SK-N-SH treated with all-trans-retinoic acid at 6 μM for 48 hours (cell line): ENCODE measurements at regions not wholly inside any gene's neighbourhood (a gene's known extent, or its start where the extent isn't known, plus 50 kb on each side); places are given as distances from the start of the nearest gene placed in this dataset.

Experiments
- ATAC-seq: fragments of 200-7000 bp; cut with Tn5 transposase; 3 replicates; pipeline ENCODE4 v1.9.1; 2020; ENCODE audit warnings: mild to moderate bottlenecking, moderate library complexity
- ARNTL ChIP-seq: fragments of 450-650 bp; formaldehyde crosslinking; IDR thresholded peaks from 2 replicates; pipeline ENCODE4 v1.5.0; 2020; ENCODE audit warnings: low read depth, mild to moderate bottlenecking, moderate library complexity, borderline replicate concordance
- BACH2 ChIP-seq: fragments of 250-450 bp; sonication (Bioruptor Pico); IDR thresholded peaks from 2 replicates; pipeline ENCODE4 v1.9.0; 2021; ENCODE audit warnings: mild to moderate bottlenecking, borderline replicate concordance
- CSDC2 ChIP-seq: fragments of 250-450 bp; sonication (Bioruptor Pico); IDR thresholded peaks from 2 replicates; pipeline ENCODE4 v1.5.0; 2020; ENCODE audit warnings: mild to moderate bottlenecking, moderate library complexity
- ESRRG ChIP-seq: fragments of 250-450 bp; sonication (Bioruptor Pico); IDR thresholded peaks from 2 replicates; pipeline ENCODE4 v1.6.1; 2021; ENCODE audit warnings: mild to moderate bottlenecking
- GLIS3 ChIP-seq: fragments of 250-450 bp; sonication (Bioruptor Pico); IDR thresholded peaks from 2 replicates; pipeline ENCODE4 v1.5.0; 2020; ENCODE audit warnings: mild to moderate bottlenecking, moderate library complexity
- ISL1 ChIP-seq: fragments of 250-450 bp; sonication (Bioruptor Pico); IDR thresholded peaks from 2 replicates; pipeline ENCODE4 v2.1.2; 2022; ENCODE audit warnings: mild to moderate bottlenecking, moderate library complexity
- OSR1 ChIP-seq: fragments of 250-450 bp; sonication (Bioruptor Pico); IDR thresholded peaks from 2 replicates; pipeline ENCODE4 v1.8.0; 2022; ENCODE audit warnings: moderate library complexity, mild to moderate bottlenecking, inconsistent platforms
- PPARA ChIP-seq: fragments of 250-450 bp; sonication (Bioruptor Pico); IDR thresholded peaks from 2 replicates; pipeline ENCODE4 v1.5.0; 2020; ENCODE audit warnings: mild to moderate bottlenecking, borderline replicate concordance
- RARB ChIP-seq: fragments of 250-450 bp; sonication (Bioruptor Pico); IDR thresholded peaks from 2 replicates; pipeline ENCODE4 v1.8.0; 2021; ENCODE audit warnings: mild to moderate bottlenecking, moderate library complexity
- SNAI2 ChIP-seq: fragments of 250-450 bp; sonication (Bioruptor Pico); IDR thresholded peaks from 2 replicates; pipeline ENCODE4 v1.5.0; 2020; ENCODE audit warnings: mild to moderate bottlenecking, moderate library complexity
- TCF4 ChIP-seq: fragments of 250-450 bp; sonication (Bioruptor Pico); IDR thresholded peaks from 2 replicates; pipeline ENCODE4 v1.8.0; 2021; ENCODE audit warnings: mild to moderate bottlenecking, moderate library complexity, borderline replicate concordance
- TOX ChIP-seq: fragments of 250-450 bp; sonication (Bioruptor Pico); IDR thresholded peaks from 2 replicates; pipeline ENCODE4 v1.8.0; 2021; ENCODE audit warnings: mild to moderate bottlenecking, moderate library complexity, borderline replicate concordance
- ZC3H10 ChIP-seq: fragments of 250-450 bp; sonication (Bioruptor Pico); IDR thresholded peaks from 2 replicates; pipeline ENCODE4 v1.5.1; 2021; ENCODE audit warnings: mild to moderate bottlenecking, moderate library complexity
- ZFP3 ChIP-seq: fragments of 250-450 bp; sonication (Bioruptor Pico); IDR thresholded peaks from 2 replicates; pipeline ENCODE4 v1.5.0; 2020; ENCODE audit warnings: mild to moderate bottlenecking, moderate library complexity
- ZFP30 ChIP-seq: fragments of 450-650 bp; formaldehyde crosslinking; IDR thresholded peaks from 2 replicates; pipeline ENCODE4 v1.5.0; 2022; ENCODE audit warnings: mild to moderate bottlenecking, moderate library complexity
- ZNF565 ChIP-seq: fragments of 450-650 bp; formaldehyde crosslinking; conservative IDR thresholded peaks from 2 replicates; pipeline ENCODE4 v1.5.0; 2020; ENCODE audit warnings: low read depth, mild to moderate bottlenecking, moderate library complexity
- ZNF70 ChIP-seq: fragments of 450-650 bp; formaldehyde crosslinking; IDR thresholded peaks from 2 replicates; pipeline ENCODE4 v1.5.0; 2020; ENCODE audit warnings: mild to moderate bottlenecking, moderate library complexity
- ZNF8 ChIP-seq: fragments of 450-650 bp; formaldehyde crosslinking; IDR thresholded peaks from 2 replicates; pipeline ENCODE4 v1.5.0; 2020; ENCODE audit warnings: mild to moderate bottlenecking, moderate library complexity
- TF ChIP-seq, protein P1 (sequence below): fragments of 250-450 bp; sonication (Bioruptor Pico); IDR thresholded peaks from 2 replicates; pipeline ENCODE4 v1.5.1; 2020; ENCODE audit warnings: low read depth, mild to moderate bottlenecking, moderate library complexity
- TF ChIP-seq, protein P2 (sequence below): fragments of 250-450 bp; sonication (Bioruptor Pico); IDR thresholded peaks from 2 replicates; pipeline ENCODE4 v1.5.1; 2021; ENCODE audit warnings: mild to moderate bottlenecking, moderate library complexity
- TF ChIP-seq, protein P3 (sequence below): fragments of 250-450 bp; sonication (Bioruptor Pico); IDR thresholded peaks from 2 replicates; pipeline ENCODE4 v1.8.0; 2021; ENCODE audit warnings: low read depth, mild to moderate bottlenecking, moderate library complexity, borderline replicate concordance
- TF ChIP-seq, protein P4 (sequence below): fragments of 250-450 bp; sonication (Bioruptor Pico); IDR thresholded peaks from 2 replicates; pipeline ENCODE4 v1.5.0; 2020; ENCODE audit warnings: mild to moderate bottlenecking, moderate library complexity
- TF ChIP-seq, protein P5 (sequence below): fragments of 250-450 bp; sonication (Bioruptor Pico); IDR thresholded peaks from 2 replicates; pipeline ENCODE4 v1.8.0; 2020; ENCODE audit warnings: mild to moderate bottlenecking, moderate library complexity, borderline replicate concordance

DNA sequence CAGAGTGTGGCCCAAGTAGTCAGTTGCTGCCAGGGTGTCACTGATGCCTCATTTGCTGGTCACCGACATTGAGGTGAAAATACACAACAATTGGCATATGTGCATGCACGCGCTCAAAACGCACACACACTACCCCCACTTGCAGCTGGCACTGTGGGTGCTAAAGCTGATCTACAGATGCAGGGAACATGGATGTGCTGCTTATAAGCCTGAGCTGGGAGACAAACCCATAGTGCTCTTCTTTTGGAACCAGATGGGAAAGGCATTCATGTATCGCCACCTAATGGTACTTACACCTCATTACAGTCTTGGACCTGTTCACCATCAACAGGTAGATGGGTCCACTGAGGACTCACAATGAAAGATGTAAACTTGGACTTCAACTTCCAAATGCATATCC, 70.3 kb upstream of the CAMK1G start:
- TF ChIP-seq OSR1 (CRISPR knock-in tag), result no peak
- TF ChIP-seq BACH2 (CRISPR knock-in tag), result no peak
- no peak for TF ChIP-seq RARB (CRISPR knock-in tag)
- TF ChIP-seq ZNF70, result no peak
- TF ChIP-seq ZNF8 (CRISPR knock-in tag), result no peak
- TF ChIP-seq TOX (CRISPR knock-in tag), result no peak
- TF ChIP-seq PPARA (CRISPR knock-in tag), result no peak
- TF ChIP-seq, protein P1, sequence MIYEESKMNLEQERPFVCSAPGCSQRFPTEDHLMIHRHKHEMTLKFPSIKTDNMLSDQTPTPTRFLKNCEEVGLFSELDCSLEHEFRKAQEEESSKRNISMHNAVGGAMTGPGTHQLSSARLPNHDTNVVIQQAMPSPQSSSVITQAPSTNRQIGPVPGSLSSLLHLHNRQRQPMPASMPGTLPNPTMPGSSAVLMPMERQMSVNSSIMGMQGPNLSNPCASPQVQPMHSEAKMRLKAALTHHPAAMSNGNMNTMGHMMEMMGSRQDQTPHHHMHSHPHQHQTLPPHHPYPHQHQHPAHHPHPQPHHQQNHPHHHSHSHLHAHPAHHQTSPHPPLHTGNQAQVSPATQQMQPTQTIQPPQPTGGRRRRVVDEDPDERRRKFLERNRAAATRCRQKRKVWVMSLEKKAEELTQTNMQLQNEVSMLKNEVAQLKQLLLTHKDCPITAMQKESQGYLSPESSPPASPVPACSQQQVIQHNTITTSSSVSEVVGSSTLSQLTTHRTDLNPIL, result no peak
- TF ChIP-seq CSDC2 (CRISPR knock-in tag), result no peak
- no peak for TF ChIP-seq SNAI2 (CRISPR knock-in tag)
- TF ChIP-seq GLIS3 (CRISPR knock-in tag), result no peak
- TF ChIP-seq ESRRG, result no peak
- ATAC-seq, result peak; percentile 93

DNA sequence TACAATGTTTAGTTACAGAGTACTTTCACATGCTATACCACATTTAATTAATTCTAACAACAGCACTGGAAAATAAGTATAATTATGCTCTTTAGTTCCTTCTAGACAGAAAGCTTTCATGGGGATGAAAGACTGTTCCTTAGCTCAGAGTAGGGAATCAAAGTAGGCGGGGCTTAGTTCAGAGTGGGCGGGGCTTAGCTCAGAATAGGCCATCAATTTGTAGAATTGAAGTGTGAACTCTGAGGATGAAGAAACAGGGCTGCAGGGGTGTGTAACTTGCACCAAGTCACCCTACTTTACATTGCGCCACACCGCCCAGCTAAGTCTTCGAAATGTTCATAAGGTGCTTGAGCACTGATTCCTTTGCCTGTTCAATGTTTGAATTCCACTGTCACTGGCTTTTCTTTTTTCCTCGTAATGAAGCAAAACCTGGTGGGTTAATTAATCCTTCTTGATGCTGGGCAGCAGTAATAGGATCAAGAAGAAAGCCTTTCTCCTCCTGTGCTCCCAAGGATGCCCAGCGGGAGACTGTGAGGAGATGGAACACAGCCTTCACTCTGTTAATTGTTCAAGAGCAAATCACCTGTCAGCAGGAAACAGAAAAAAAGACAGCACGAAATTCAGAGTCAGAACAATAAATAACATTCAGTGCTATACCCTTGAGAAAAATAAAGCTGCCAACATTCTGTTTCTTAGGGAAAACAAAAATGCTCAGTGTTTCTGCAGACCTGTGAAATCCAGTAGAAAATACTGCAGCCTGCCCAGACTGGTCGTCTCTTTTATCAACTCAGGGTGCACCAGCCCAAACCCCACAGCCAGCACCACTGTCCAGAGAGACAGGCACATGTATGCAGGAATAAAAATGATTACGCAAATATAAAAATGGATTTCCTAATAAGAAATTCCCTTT, 66.5 kb upstream of the CAMK1G start:
- no peak for TF ChIP-seq PPARA (CRISPR knock-in tag)
- TF ChIP-seq ZC3H10, result no peak
- TF ChIP-seq RARB (CRISPR knock-in tag), result no peak
- TF ChIP-seq ZFP3, result no peak
- no peak for TF ChIP-seq ZNF8 (CRISPR knock-in tag)
- TF ChIP-seq ESRRG, result no peak
- no peak for TF ChIP-seq TOX (CRISPR knock-in tag)
- no peak for TF ChIP-seq BACH2 (CRISPR knock-in tag)
- TF ChIP-seq CSDC2 (CRISPR knock-in tag), result no peak
- no peak for TF ChIP-seq TCF4 (CRISPR knock-in tag)
- TF ChIP-seq ZFP30 (CRISPR knock-in tag), result no peak
- no peak for TF ChIP-seq OSR1 (CRISPR knock-in tag)
- TF ChIP-seq ARNTL (CRISPR knock-in tag), result no peak
- no peak for TF ChIP-seq ZNF70
- ATAC-seq, result no peak

DNA sequence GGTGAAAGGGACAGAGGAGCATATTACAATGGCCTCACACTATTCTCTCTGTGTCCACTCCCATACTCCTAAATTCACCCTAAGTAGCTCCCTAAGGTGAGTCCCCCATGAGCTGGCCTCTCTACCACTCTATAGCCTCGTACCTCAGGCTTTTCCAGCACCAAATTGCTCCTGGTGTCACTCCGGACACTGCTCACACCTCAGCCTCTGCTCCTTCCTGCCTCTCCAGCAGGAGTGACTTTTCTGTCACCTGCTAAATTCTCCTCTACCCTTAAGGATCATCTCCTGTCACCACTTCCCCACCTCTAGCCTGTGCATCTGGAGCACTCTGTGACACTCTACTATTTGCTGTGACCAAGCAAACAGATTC, 65.8 kb upstream of the CAMK1G start:
- TF ChIP-seq TOX (CRISPR knock-in tag) (no peak), ESRRG (no peak), CSDC2 (CRISPR knock-in tag) (no peak), PPARA (CRISPR knock-in tag) (no peak), ISL1 (CRISPR knock-in tag) (no peak), ZNF8 (CRISPR knock-in tag) (no peak)
- TF ChIP-seq, all 23 proteins: peak for 0
- ATAC-seq, result no peak

DNA sequence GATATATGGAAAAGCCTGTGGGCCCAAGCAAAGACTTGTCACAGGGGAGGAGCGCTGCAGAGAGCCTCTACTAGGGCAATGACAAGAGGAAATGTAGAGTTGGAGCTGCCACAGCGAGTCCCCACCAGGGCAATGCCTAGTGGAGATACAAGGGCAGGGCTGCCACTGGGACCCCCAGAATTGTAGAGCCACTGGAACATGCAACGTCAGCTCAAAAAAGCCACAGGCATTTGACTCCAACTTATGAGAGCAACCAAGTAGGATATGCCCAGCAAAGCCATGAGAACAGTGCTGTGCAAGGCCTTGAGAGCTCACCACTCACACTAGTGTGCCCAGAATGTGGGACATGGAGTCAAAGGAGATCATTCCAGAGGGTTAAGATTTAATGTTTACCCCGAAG, 63.7 kb upstream of the CAMK1G start:
- no peak for ATAC-seq
- TF ChIP-seq BACH2 (CRISPR knock-in tag) (no peak), OSR1 (CRISPR knock-in tag) (no peak), CSDC2 (CRISPR knock-in tag) (no peak), ZNF565 (CRISPR knock-in tag) (no peak), TOX (CRISPR knock-in tag) (no peak), ZNF70 (no peak), RARB (CRISPR knock-in tag) (no peak), TCF4 (CRISPR knock-in tag) (no peak), PPARA (CRISPR knock-in tag) (no peak), ZFP3 (no peak)
- TF ChIP-seq, protein P2, sequence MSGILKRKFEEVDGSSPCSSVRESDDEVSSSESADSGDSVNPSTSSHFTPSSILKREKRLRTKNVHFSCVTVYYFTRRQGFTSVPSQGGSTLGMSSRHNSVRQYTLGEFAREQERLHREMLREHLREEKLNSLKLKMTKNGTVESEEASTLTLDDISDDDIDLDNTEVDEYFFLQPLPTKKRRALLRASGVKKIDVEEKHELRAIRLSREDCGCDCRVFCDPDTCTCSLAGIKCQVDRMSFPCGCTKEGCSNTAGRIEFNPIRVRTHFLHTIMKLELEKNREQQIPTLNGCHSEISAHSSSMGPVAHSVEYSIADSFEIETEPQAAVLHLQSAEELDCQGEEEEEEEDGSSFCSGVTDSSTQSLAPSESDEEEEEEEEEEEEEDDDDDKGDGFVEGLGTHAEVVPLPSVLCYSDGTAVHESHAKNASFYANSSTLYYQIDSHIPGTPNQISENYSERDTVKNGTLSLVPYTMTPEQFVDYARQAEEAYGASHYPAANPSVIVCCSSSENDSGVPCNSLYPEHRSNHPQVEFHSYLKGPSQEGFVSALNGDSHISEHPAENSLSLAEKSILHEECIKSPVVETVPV, result no peak
- TF ChIP-seq, protein P3, sequence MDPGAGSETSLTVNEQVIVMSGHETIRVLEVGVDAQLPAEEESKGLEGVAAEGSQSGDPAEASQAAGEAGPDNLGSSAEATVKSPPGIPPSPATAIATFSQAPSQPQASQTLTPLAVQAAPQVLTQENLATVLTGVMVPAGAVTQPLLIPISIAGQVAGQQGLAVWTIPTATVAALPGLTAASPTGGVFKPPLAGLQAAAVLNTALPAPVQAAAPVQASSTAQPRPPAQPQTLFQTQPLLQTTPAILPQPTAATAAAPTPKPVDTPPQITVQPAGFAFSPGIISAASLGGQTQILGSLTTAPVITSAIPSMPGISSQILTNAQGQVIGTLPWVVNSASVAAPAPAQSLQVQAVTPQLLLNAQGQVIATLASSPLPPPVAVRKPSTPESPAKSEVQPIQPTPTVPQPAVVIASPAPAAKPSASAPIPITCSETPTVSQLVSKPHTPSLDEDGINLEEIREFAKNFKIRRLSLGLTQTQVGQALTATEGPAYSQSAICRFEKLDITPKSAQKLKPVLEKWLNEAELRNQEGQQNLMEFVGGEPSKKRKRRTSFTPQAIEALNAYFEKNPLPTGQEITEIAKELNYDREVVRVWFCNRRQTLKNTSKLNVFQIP (CRISPR knock-in tag), result no peak
- TF ChIP-seq, all 23 proteins: peak for 0

DNA sequence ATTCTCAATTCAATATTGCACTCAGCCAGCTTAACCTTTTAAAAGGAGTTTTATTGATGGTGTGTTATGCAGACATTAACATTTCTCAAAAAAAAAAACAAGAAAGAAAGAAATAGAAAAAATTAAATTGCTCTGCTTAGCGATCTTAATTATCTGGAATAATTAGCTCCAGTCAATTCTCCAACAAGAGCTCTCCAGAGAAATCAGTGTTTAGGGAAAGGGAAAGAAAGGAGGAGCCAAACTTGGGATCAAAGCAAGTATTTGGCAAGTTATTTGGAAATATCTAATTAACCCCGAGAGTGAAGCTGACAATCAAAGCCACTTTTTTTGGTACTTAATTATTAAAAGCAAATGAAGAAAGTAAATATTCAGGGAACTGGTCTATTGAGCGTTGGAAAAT, 60.7 kb upstream of the CAMK1G start:
- ATAC-seq, result no peak
- TF ChIP-seq, protein P4, sequence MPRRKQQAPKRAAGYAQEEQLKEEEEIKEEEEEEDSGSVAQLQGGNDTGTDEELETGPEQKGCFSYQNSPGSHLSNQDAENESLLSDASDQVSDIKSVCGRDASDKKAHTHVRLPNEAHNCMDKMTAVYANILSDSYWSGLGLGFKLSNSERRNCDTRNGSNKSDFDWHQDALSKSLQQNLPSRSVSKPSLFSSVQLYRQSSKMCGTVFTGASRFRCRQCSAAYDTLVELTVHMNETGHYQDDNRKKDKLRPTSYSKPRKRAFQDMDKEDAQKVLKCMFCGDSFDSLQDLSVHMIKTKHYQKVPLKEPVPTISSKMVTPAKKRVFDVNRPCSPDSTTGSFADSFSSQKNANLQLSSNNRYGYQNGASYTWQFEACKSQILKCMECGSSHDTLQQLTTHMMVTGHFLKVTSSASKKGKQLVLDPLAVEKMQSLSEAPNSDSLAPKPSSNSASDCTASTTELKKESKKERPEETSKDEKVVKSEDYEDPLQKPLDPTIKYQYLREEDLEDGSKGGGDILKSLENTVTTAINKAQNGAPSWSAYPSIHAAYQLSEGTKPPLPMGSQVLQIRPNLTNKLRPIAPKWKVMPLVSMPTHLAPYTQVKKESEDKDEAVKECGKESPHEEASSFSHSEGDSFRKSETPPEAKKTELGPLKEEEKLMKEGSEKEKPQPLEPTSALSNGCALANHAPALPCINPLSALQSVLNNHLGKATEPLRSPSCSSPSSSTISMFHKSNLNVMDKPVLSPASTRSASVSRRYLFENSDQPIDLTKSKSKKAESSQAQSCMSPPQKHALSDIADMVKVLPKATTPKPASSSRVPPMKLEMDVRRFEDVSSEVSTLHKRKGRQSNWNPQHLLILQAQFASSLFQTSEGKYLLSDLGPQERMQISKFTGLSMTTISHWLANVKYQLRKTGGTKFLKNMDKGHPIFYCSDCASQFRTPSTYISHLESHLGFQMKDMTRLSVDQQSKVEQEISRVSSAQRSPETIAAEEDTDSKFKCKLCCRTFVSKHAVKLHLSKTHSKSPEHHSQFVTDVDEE (CRISPR knock-in tag), result no peak
- TF ChIP-seq, protein P5, sequence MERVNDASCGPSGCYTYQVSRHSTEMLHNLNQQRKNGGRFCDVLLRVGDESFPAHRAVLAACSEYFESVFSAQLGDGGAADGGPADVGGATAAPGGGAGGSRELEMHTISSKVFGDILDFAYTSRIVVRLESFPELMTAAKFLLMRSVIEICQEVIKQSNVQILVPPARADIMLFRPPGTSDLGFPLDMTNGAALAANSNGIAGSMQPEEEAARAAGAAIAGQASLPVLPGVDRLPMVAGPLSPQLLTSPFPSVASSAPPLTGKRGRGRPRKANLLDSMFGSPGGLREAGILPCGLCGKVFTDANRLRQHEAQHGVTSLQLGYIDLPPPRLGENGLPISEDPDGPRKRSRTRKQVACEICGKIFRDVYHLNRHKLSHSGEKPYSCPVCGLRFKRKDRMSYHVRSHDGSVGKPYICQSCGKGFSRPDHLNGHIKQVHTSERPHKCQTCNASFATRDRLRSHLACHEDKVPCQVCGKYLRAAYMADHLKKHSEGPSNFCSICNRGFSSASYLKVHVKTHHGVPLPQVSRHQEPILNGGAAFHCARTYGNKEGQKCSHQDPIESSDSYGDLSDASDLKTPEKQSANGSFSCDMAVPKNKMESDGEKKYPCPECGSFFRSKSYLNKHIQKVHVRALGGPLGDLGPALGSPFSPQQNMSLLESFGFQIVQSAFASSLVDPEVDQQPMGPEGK (CRISPR knock-in tag), result no peak
- TF ChIP-seq ISL1 (CRISPR knock-in tag) (no peak), GLIS3 (CRISPR knock-in tag) (no peak), ZNF70 (no peak), OSR1 (CRISPR knock-in tag) (no peak), TOX (CRISPR knock-in tag) (no peak)
